RWPE1 (cell line): ENCODE measurements at regions not wholly inside any gene's neighbourhood (a gene's known extent, or its start where the extent isn't known, plus 50 kb on each side); places are given as distances from the start of the nearest gene placed in this dataset.

Experiments used
- CTCF ChIA-PET: fragments of 350-600 bp; sonication (Branson Sonifier 250); formaldehyde crosslinking; extraction: SDS; loops from one replicate; lab custom pipeline; 2021; lab: Yijun Ruan, JAX
- POLR2A ChIA-PET: fragments of 400-600 bp; formaldehyde crosslinking; extraction: SDS; loops from one replicate; lab custom pipeline; 2020; ENCODE audit warnings: antibody characterized with exemption; ENCODE audit not compliant: low non-redundant PET; lab: Yijun Ruan, JAX
- DNase-seq: peaks from one replicate; pipeline ENCODE4 v3.0.0; 2012; ENCODE audit warnings: low spot score
- H3K27ac ChIP-seq: fragments of 450-650 bp; 2 replicates; pipeline ENCODE4 v1.5.1; 2017
- TF ChIP-seq, protein P1 (sequence below): fragments of 450-650 bp; conservative IDR thresholded peaks from 2 replicates; pipeline ENCODE4 v1.5.1; 2017; ENCODE audit warnings: low read depth, mild to moderate bottlenecking

DNA sequence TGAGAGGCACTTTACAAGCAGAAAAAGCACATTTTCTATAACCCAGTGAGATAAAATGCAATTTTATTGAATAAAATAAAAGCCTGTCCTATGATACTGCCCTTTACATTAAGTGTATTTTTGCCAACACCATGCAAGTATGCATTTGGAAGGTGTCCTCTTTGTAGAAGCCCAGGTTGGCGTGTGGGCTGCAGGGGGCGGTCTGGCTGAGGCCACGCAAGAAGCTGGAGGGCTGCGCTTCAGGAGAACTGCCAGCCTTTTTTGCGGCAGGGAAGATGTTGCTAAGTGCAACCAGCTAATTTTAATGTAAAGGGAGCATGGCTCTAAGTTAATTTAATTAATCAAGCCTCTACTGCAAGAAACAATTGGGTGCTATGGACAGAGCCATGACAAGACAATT is 562.8 kb upstream of the SALL3 start:
- no peak overlapping the region for H3K27ac ChIP-seq
- no peak for DNase-seq
- POLR2A ChIA-PET: no interaction called here
- CTCF ChIA-PET: no interaction called here
- TF ChIP-seq, protein P1, sequence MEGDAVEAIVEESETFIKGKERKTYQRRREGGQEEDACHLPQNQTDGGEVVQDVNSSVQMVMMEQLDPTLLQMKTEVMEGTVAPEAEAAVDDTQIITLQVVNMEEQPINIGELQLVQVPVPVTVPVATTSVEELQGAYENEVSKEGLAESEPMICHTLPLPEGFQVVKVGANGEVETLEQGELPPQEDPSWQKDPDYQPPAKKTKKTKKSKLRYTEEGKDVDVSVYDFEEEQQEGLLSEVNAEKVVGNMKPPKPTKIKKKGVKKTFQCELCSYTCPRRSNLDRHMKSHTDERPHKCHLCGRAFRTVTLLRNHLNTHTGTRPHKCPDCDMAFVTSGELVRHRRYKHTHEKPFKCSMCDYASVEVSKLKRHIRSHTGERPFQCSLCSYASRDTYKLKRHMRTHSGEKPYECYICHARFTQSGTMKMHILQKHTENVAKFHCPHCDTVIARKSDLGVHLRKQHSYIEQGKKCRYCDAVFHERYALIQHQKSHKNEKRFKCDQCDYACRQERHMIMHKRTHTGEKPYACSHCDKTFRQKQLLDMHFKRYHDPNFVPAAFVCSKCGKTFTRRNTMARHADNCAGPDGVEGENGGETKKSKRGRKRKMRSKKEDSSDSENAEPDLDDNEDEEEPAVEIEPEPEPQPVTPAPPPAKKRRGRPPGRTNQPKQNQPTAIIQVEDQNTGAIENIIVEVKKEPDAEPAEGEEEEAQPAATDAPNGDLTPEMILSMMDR: no peak

- no peak overlapping the region for H3K27ac ChIP-seq
- TF ChIP-seq, protein P1: no peak
- no peak for DNase-seq
- ChIA-PET POLR2A (no interaction called here), CTCF (no interaction called here)
Measured at GRCh38 chr18:78418379-78418778, 561.2 kb upstream of the SALL3 start.

DNA sequence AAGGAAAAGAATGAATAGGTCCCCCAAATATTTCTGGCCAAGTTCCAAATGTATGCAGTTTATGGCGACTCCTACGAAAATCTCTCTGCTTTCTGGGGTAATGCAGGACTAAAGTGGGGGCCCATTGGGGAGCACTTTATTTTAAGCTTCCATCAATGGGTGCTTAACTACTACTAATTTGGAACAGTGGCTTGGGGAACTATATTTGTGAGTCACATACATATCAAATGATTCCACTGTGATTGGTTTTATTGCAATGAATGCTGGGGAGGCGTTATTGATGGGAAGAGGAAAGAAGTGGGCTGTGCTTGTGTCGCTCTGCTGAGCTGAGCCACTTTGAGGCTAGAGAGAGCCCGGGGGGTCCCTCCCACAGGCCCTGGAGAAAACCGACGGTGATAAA is 560.4 kb upstream of the SALL3 start:
- ChIA-PET POLR2A (no interaction called here), CTCF (no interaction called here)
- TF ChIP-seq, protein P1: no peak
- H3K27ac ChIP-seq: no peak overlapping the region
- DNase-seq: no peak

DNA sequence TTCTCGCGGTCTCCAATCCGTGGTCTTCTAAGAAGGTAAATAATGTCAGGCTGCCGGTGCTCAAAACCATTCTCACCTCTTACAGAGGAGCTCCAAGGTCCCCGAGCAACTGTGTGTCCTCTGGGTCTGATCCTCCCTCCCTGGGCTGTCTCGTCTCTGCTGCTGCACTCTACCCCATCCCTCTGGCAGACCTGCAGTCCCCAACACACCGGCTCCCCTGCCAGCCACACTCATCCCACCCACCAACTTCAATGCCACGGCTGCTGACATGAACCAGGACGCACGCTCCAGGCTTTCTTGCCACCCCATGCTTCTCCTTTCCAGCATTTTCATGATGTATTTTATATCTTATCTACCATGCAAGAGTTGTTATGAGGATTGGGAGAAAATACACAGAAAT is 559.5 kb upstream of the SALL3 start:
- no peak overlapping the region for H3K27ac ChIP-seq
- ChIA-PET POLR2A (no interaction called here), CTCF (no interaction called here)
- DNase-seq: no peak
- TF ChIP-seq, protein P1: no peak

DNA sequence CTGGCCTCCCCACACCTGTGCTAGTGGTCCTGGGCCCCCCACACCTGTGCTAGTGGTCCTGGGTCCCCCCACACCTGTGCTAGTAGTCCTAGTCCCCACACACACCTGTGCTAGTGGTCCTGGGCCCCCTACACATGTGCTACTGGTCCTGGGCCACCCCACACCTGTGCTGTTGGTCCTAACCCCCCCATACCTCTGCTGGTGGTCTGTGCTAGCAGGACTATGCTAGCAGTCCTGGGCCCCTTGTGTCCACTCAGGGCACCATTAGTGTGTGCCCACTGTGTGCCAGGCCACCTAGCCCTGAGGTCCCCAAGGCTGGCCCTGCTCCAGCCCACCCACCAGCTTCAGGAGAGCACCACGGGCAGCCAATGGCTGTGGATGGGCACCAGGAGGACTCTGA is 558.2 kb upstream of the SALL3 start:
- no peak overlapping the region for H3K27ac ChIP-seq
- no peak for DNase-seq
- CTCF ChIA-PET: no interaction called here
- POLR2A ChIA-PET: no interaction called here
- TF ChIP-seq, protein P1: no peak

DNA sequence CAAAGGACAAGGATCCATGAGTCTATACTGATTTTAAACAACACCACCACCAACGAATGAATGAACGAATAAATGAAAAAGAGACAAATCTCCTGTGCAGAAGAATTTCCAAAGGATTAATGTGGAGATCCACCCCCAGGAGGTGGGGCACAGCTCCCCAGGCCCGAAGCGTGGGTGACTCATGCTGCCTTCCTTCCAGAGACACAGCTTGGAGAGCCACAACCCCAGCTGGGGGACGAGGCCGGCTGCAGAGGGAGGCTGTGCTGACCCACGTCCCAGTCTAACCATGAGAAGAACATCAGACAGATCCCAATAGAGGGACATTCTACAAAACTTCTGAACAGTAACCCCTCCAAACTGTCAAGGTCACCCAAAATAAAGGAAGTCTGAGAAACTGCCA is 557.3 kb upstream of the SALL3 start:
- POLR2A ChIA-PET: no interaction called here
- TF ChIP-seq, protein P1: no peak
- CTCF ChIA-PET: no interaction called here
- no peak overlapping the region for H3K27ac ChIP-seq
- no peak for DNase-seq

DNA sequence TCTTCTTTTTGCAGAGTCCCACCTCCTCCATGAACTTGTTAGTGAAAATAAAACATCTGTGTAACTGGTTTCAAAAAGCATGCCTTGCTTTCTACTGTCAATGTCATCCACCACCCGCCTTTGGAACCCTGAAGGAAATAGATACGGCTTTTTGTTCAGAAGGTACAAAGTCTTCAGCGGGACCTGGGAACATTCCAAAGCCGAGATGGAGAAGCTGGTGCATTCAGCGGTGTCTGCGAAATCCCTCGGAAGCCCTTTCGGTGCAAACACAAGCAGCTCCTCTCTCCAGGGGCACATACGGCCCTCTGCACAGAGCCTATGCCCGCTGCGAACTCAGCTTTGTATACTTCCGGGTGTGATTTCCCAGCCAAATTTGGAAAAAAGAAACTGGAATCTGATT is 555.8 kb upstream of the SALL3 start:
- ChIA-PET CTCF (interaction anchor here (0.7 kb wide), 1 partner anchor 99 kb away, joined by 5 read pairs; no protein-coding TSS in a partner anchor), POLR2A (no interaction called here)
- DNase-seq: no peak
- H3K27ac ChIP-seq: no peak overlapping the region
- TF ChIP-seq, protein P1: no peak
